ENCODE measurements at regions not wholly inside any gene's neighbourhood (a gene's known extent, or its start where the extent isn't known, plus 50 kb on each side); places are given as distances from the start of the nearest gene placed in this dataset.

DNA sequence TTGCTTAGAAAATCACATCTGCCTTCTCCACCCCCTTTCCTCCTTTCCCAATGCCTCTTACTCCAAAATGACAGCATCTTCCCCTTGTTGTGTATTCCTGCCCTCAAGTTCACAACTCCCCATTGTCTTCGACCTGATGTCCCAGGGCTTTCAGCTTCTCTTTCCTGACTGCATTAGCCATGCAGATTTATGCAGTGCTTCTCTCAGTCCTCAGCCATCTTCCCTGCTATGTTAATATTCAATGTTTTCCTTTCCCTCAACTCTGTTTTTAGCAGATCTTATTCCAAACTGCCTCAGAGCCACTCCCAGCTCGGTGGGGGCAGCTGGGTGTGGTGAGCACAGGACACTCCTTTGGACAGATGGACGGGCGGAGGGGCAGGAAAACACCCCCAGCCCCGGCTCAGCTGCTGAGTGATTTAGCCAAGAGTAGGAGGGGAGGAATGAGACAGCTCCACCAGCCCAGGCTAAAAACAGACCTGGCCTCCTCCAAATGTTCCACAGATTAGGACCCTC, 71.0 kb downstream of the CD2 start:
- no peaks in the 10 kb centered on the region for H3K4me1 ChIP-seq
- H3K9me3 ChIP-seq = no peaks in the 10 kb centered on the region
- no peak for DNase-seq
- H3K27me3 ChIP-seq (replicated peaks in 1 of 7) = no peaks in the 10 kb centered on the region
- no peak overlapping the region for H3K4me3 ChIP-seq
- no peak overlapping the region for H3K27ac ChIP-seq
- TF ChIP-seq, protein P1, sequence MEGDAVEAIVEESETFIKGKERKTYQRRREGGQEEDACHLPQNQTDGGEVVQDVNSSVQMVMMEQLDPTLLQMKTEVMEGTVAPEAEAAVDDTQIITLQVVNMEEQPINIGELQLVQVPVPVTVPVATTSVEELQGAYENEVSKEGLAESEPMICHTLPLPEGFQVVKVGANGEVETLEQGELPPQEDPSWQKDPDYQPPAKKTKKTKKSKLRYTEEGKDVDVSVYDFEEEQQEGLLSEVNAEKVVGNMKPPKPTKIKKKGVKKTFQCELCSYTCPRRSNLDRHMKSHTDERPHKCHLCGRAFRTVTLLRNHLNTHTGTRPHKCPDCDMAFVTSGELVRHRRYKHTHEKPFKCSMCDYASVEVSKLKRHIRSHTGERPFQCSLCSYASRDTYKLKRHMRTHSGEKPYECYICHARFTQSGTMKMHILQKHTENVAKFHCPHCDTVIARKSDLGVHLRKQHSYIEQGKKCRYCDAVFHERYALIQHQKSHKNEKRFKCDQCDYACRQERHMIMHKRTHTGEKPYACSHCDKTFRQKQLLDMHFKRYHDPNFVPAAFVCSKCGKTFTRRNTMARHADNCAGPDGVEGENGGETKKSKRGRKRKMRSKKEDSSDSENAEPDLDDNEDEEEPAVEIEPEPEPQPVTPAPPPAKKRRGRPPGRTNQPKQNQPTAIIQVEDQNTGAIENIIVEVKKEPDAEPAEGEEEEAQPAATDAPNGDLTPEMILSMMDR (IDR thresholded peaks at IDR 0.05 in 8 of 11, conservative IDR thresholded peaks at IDR 0.05 in 3 of 11) = no peak
- TF ChIP-seq POLR2A (IDR thresholded peaks at IDR 0.05) = no peak
- TF ChIP-seq POLR2AphosphoS5 (IDR thresholded peaks at IDR 0.05) = no peak
- intact Hi-C loops (cut with DNase I; ENCODE audit: low total_unique reads) = no loop called here
- WGBS, 5 donors = 31 to 61% (median 51%) methylated on average over 5 of the region's 5 CpGs
- no peaks in the 10 kb centered on the region for H3K36me3 ChIP-seq

DNA sequence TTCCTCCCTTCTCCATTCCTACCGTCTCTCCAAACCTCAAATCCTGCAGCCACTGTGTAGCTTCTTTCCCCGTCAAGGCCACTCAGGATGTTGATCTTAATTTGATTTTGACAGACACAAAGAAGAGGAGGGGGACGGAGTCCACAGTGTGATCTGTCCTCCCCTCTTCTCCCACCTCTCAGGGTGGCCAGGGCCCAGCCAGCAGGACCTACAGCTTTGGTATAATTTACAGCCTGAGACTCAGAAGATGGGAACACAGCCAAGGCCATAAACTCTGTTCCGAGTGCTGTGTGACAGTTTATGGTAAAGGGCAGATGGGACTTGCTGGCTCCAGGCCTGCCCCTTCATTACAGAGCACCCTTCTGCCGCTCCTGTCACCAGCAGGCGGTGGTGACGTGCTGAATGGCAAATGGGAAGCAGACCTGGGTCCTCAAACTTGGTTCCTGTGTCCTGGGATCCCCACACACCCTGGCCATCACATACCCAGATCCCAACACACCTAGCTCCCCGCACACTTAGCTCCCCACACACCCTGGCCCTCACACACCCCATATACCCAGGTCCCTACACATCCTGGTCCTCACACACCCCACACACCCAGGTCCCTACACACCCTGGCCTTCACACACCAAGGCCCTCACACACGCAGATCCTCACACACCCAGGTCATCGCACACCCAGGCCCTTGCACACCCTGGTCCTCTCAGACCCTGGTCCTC, 71.6 kb downstream of the CD2 start:
- no peaks in the 10 kb centered on the region for H3K27me3 ChIP-seq (replicated peaks in 1 of 7)
- H3K36me3 ChIP-seq = no peaks in the 10 kb centered on the region
- no peak overlapping the region for H3K4me3 ChIP-seq
- no peaks in the 10 kb centered on the region for H3K4me1 ChIP-seq
- H3K27ac ChIP-seq = no peak overlapping the region
- no peaks in the 10 kb centered on the region for H3K9me3 ChIP-seq
- no peak for TF ChIP-seq POLR2AphosphoS5 (IDR thresholded peaks at IDR 0.05)
- TF ChIP-seq, protein P1 (IDR thresholded peaks at IDR 0.05 in 8 of 11, conservative IDR thresholded peaks at IDR 0.05 in 3 of 11) = no peak
- TF ChIP-seq POLR2A (IDR thresholded peaks at IDR 0.05) = no peak
- DNase-seq = no peak
- intact Hi-C loops (cut with DNase I; ENCODE audit: low total_unique reads) = no loop called here
- 74 to 88% (median 77%) methylated on average over 10 of the region's 10 CpGs for WGBS, 5 donors

DNA sequence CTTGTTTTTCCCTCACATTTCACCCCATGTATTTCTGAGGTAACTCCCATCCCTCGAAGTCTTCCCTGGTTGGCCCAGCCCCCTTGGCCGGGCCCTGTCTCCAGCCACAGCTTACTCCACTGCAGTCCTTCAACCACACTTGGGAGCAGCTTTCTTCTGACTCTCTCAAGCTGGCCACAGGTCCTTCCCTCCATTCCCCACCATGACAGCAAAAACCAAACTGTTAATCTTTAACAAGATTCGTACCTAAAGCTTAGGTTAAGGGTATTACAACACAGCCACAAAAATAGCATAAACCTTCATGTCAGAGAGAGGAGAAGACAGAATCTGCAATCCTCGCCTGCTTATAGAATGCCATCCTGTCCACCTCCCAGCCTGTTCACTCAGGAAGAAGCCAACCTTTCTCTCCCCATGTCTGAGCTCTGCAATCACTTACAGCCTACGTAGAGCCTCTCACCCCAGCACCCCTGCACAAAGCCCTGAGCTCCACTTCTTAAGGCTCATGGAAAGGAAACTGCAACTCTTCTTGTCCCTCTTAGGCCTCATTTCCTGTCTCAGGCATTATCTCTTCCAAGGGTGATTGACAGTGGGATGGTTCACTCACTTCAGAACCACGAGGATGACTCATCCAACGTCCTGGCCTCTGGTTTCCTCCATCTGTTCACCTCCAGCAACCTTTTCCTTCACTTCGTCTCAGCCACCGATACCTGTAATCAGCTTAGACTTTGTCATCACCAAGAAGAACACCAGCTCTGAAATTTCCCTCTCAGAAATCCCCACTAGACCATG, 72.8 kb downstream of the CD2 start:
- intact Hi-C loops (cut with DNase I; ENCODE audit: low total_unique reads) = no loop called here
- H3K9me3 ChIP-seq = no peaks in the 10 kb centered on the region
- H3K27ac ChIP-seq = no peak overlapping the region
- no peaks in the 10 kb centered on the region for H3K4me1 ChIP-seq
- H3K36me3 ChIP-seq = no peaks in the 10 kb centered on the region
- TF ChIP-seq, protein P1 (IDR thresholded peaks at IDR 0.05 in 8 of 11, conservative IDR thresholded peaks at IDR 0.05 in 3 of 11) = no peak
- TF ChIP-seq POLR2AphosphoS5 (IDR thresholded peaks at IDR 0.05) (no peak), POLR2A (IDR thresholded peaks at IDR 0.05) (no peak)
- no peaks in the 10 kb centered on the region for H3K27me3 ChIP-seq (replicated peaks in 1 of 7)
- H3K4me3 ChIP-seq = no peak overlapping the region
- DNase-seq = no peak
- 41 to 54% (median 47%) methylated on average over 9 of the region's 9 CpGs for WGBS, 5 donors

DNA sequence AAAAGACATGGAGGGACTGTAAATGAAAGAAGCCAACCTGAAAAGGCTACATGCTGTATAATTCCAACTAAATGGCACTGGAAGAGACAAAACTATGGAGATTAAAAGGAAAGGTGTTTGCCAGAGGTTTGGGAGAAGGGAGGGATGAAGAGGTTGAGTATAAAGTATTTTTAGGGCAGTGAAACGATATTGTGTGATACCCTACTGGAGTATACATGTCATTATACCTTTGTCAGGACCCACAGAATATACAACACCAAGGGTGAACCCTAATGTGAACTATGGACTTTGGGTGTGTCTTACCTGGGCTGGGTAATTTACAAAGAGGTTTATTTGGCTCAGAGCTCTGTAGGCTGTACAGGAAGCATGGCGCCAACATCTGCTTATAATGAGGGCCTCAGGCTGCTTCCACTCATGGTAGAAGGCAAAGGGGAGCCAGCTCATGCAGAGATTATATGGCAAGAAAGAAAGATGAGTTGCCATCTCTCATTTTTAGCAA, 73.4 kb downstream of the CD2 start:
- no peak for DNase-seq
- 90 to 97% (median 92%) methylated on average over 2 of the region's 2 CpGs for WGBS, 5 donors
- Histone ChIP-seq H3K27me3 (replicated peaks in 1 of 7) (no peaks in the 10 kb centered on the region), H3K36me3 (no peaks in the 10 kb centered on the region), H3K4me3 (no peak overlapping the region), H3K4me1 (no peaks in the 10 kb centered on the region), H3K27ac (no peak overlapping the region), H3K9me3 (no peaks in the 10 kb centered on the region)
- intact Hi-C loops (cut with DNase I; ENCODE audit: low total_unique reads) = no loop called here
- TF ChIP-seq, protein P1 (IDR thresholded peaks at IDR 0.05 in 8 of 11, conservative IDR thresholded peaks at IDR 0.05 in 3 of 11) = no peak
- no peak for TF ChIP-seq POLR2AphosphoS5 (IDR thresholded peaks at IDR 0.05)
- no peak for TF ChIP-seq POLR2A (IDR thresholded peaks at IDR 0.05)
